ENCODE measurements at regions not wholly inside any gene's neighbourhood (a gene's known extent, or its start where the extent isn't known, plus 50 kb on each side); places are given as distances from the start of the nearest gene placed in this dataset.

GRCh38 chr11:122045181-122045586, 70.8 kb downstream of the BLID start:
- no peak for DNase-seq (ENCODE audit: extremely low read depth, insufficient read length)
- Histone ChIP-seq H3K36me3 (ENCODE audit: control insufficient read depth, insufficient read depth, low read length) (no peaks in the 10 kb centered on the region), H3K4me3 (replicated peaks; ENCODE audit: low read depth, low read length) (no peak overlapping the region), H3K27me3 (replicated peaks; ENCODE audit: control insufficient read depth, insufficient read depth, low read length) (peaks cover 2% of the 10 kb centered on the region)
- no peak for TF ChIP-seq CTCF (IDR thresholded peaks at IDR 0.05; ENCODE audit: insufficient read depth, low read length, poor library complexity, severe bottlenecking)

GRCh38 chr11:122044086-122044485, 71.9 kb downstream of the BLID start:
- no peaks in the 10 kb centered on the region for H3K36me3 ChIP-seq (ENCODE audit: control insufficient read depth, insufficient read depth, low read length)
- no peak overlapping the region for H3K4me3 ChIP-seq (replicated peaks; ENCODE audit: low read depth, low read length)
- no peak for TF ChIP-seq CTCF (IDR thresholded peaks at IDR 0.05; ENCODE audit: insufficient read depth, low read length, poor library complexity, severe bottlenecking)
- no peak for DNase-seq (ENCODE audit: extremely low read depth, insufficient read length)
- peaks cover 2% of the 10 kb centered on the region for H3K27me3 ChIP-seq (replicated peaks; ENCODE audit: control insufficient read depth, insufficient read depth, low read length)

GRCh38 chr11:122042981-122043380, 73.0 kb downstream of the BLID start:
- TF ChIP-seq CTCF (IDR thresholded peaks at IDR 0.05; ENCODE audit: insufficient read depth, low read length, poor library complexity, severe bottlenecking), result no peak

GRCh38 chr11:122040464-122040863, 75.6 kb downstream of the BLID start:
- H3K27me3 ChIP-seq (replicated peaks; ENCODE audit: control insufficient read depth, insufficient read depth, low read length), result no peaks in the 10 kb centered on the region
- DNase-seq (ENCODE audit: extremely low read depth, insufficient read length), result no peak
- no peaks in the 10 kb centered on the region for H3K36me3 ChIP-seq (ENCODE audit: control insufficient read depth, insufficient read depth, low read length)
- TF ChIP-seq CTCF (IDR thresholded peaks at IDR 0.05; ENCODE audit: insufficient read depth, low read length, poor library complexity, severe bottlenecking), result no peak
- no peak overlapping the region for H3K4me3 ChIP-seq (replicated peaks; ENCODE audit: low read depth, low read length)

More at GRCh38 chr11:122042981-122043380, 73.0 kb downstream of the BLID start:
- no peak for DNase-seq (ENCODE audit: extremely low read depth, insufficient read length)
- peaks cover 2% of the 10 kb centered on the region for H3K27me3 ChIP-seq (replicated peaks; ENCODE audit: control insufficient read depth, insufficient read depth, low read length)
- H3K36me3 ChIP-seq (ENCODE audit: control insufficient read depth, insufficient read depth, low read length), result no peaks in the 10 kb centered on the region
- H3K4me3 ChIP-seq (replicated peaks; ENCODE audit: low read depth, low read length), result no peak overlapping the region

GRCh38 chr11:122038543-122038942, 77.5 kb downstream of the BLID start:
- H3K4me3 ChIP-seq (replicated peaks; ENCODE audit: low read depth, low read length), result no peak overlapping the region
- no peak for TF ChIP-seq CTCF (IDR thresholded peaks at IDR 0.05; ENCODE audit: insufficient read depth, low read length, poor library complexity, severe bottlenecking)
- no peaks in the 10 kb centered on the region for H3K36me3 ChIP-seq (ENCODE audit: control insufficient read depth, insufficient read depth, low read length)
- no peak for DNase-seq (ENCODE audit: extremely low read depth, insufficient read length)
- no peaks in the 10 kb centered on the region for H3K27me3 ChIP-seq (replicated peaks; ENCODE audit: control insufficient read depth, insufficient read depth, low read length)

- no peak for DNase-seq (ENCODE audit: extremely low read depth, insufficient read length)
- Histone ChIP-seq H3K4me3 (replicated peaks; ENCODE audit: low read depth, low read length) (no peak overlapping the region), H3K27me3 (replicated peaks; ENCODE audit: control insufficient read depth, insufficient read depth, low read length) (no peaks in the 10 kb centered on the region), H3K36me3 (ENCODE audit: control insufficient read depth, insufficient read depth, low read length) (no peaks in the 10 kb centered on the region)
- no peak for TF ChIP-seq CTCF (IDR thresholded peaks at IDR 0.05; ENCODE audit: insufficient read depth, low read length, poor library complexity, severe bottlenecking)
Measured at GRCh38 chr11:122037911-122038310, 78.1 kb downstream of the BLID start.
